ENCODE measurements at regions not wholly inside any gene's neighbourhood (a gene's known extent, or its start where the extent isn't known, plus 50 kb on each side); places are given as distances from the start of the nearest gene placed in this dataset.

DNA sequence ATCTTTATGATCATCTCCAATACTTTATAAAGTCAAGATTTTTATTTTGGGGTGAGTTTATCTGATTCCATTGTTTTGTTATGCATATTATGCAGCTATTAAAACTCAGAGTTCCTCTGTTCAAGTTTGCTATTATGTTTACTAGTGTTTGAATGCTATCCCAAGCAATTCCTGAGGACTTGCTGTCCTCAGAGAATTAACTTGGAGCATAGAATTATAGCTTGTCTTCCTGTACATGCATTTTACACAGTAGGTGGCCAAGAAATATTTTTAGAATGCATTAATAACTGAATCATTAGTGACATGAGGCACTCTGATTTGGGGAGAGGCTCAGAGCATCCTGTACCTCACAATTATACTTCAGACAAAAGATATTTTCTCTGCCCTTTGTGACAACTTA, 195.6 kb upstream of the MIR17HG start:
- H3K4me1 ChIP-seq (ENCODE audit: insufficient read depth), result no peaks in the 10 kb centered on the region

DNA sequence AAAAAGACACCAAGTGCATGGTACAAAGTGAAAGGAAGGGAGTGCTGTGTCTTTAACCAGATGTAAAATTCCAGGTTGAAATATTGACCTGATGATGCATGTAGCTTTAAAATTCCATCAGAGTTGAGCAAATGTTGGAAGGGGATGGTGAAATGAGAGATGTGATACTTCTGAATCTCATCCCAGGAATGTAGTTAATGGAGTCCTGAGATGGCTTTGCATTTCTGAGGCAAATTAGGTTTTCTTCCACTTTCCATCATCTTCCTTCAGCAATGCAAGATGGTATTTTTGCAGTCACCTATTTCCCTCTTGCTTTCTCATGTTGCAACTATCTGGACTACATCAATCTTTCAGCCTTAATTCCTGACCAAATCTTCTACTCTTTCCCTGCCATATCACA, 194.1 kb upstream of the MIR17HG start:
- Histone ChIP-seq H3K27ac (ENCODE audit: low read depth) (no peak overlapping the region), H3K4me3 (ENCODE audit: low read depth, low read length) (no peak overlapping the region), H3K36me3 (ENCODE audit: insufficient read depth) (no peaks in the 10 kb centered on the region), H3K4me1 (ENCODE audit: insufficient read depth) (no peaks in the 10 kb centered on the region)
- no peak for DNase-seq (ENCODE audit: extremely low spot score)

More for the DNA sequence above, 195.6 kb upstream of the MIR17HG start:
- no peak overlapping the region for H3K4me3 ChIP-seq (ENCODE audit: low read depth, low read length)
- no peaks in the 10 kb centered on the region for H3K36me3 ChIP-seq (ENCODE audit: insufficient read depth)
- no peak for DNase-seq (ENCODE audit: extremely low spot score)
- no peak overlapping the region for H3K27ac ChIP-seq (ENCODE audit: low read depth)

DNA sequence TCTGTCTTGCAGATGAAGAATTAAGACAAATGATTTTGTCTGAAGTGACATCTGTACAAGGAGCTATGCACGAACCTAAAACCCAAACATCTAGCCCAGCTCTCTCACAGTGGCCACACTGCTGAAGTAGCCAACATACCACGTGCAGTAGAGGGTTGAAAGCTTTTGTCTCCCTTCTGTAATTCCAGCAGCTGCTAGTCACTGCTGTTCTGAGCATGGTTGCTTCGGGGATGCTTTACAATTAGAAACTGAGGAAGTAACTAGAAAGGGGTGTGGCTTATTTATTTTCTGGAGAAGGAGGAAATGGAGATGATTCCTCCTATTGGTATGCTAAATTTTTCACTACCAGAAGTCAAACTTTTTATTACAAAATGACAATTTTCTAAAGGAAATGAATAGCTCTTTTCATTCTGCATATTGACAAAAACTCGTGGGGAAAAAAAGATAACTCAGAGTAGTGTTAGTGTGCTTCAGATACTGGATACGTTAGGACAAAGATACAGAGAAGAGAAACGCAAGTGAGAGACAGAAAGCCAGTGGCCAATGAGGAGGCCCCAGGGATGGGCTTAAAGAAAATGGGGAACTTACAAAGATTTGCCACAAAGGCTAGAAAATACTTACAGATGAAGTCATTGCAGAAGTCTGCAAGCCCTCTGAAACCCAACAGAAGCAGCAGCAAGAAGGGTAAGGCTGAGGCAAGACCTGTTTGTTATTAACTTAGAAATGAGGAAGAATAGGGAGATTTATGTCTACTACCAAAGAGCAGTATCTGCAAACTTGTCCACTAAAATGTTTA, 192.7 kb upstream of the MIR17HG start:
- H3K4me3 ChIP-seq (ENCODE audit: low read depth, low read length), result no peak overlapping the region
- H3K36me3 ChIP-seq (ENCODE audit: insufficient read depth), result no peaks in the 10 kb centered on the region
- H3K4me1 ChIP-seq (ENCODE audit: insufficient read depth), result no peaks in the 10 kb centered on the region
- H3K27ac ChIP-seq (ENCODE audit: low read depth), result no peak overlapping the region
- DNase-seq (ENCODE audit: extremely low spot score), result no peak
- whole genome bisulfite sequencing, result 60% methylated on average over 6 of the region's 6 CpGs

DNA sequence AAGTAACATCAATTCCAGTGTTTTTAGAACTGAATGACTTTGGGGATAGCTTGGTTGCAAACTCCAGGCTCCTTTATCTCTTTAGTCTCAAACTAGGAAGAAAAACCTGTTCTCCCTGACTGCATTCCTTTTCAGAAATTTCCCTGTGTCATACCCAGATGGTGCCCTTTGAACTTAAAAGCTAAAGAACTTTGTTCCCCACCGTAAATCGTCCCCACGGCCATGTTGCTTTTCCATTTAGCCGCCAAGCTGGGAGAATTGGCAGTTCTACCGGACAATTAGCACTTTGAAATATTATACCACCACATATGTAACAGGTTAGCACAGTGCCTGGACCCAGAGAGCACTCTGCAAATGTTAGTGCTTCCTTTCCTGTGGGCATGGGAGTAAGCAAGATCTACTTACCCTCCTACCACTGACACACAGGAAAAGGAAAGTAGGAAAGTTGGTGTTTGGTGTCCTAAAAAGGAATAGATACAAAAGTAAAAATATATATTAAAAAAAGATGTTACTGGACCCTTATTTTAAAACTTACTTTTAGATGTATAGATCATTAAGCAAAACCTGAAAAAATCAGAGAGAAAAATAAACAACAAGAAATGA, 191.9 kb upstream of the MIR17HG start:
- Histone ChIP-seq H3K36me3 (ENCODE audit: insufficient read depth) (no peaks in the 10 kb centered on the region), H3K4me3 (ENCODE audit: low read depth, low read length) (no peak overlapping the region), H3K27ac (ENCODE audit: low read depth) (no peak overlapping the region), H3K4me1 (ENCODE audit: insufficient read depth) (no peaks in the 10 kb centered on the region)
- DNase-seq (ENCODE audit: extremely low spot score), result no peak
- 64% methylated on average over 5 of the region's 5 CpGs for WGBS

DNA sequence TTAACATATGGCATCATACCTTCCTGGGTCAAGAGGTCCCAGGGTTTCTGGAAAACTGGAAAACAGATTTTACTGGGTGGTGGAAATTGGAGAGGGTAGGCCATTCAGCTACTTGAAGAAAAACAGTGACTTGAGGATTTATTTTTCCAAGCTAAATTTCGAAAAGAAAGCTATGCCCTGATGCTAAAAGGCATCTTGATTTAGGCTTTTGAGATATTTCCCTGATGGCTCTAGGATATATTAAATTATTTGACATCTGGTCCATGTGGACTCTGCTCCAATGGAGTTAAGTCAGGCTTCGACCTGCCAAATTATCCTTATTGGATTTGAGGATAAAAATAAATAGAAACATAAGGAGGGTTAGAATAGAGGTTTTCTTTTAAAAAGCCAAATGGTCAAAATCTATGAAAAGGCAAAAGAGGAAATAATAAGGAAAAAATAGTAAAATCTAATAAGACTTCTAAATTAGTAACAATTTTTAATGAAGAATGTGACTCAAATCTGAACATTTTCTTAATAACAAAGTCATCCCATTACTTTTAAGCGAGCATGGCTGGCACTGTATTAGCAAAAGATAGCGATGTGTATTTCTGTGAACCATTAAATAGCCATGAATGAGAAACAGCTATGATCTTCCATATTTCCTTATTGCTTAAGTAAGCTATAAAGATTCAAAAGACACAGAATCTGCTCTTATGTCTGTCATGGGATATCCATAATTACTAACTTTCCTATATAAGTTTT, 190.0 kb upstream of the MIR17HG start:
- WGBS, result 84% methylated on average over 4 of the region's 4 CpGs
- no peaks in the 10 kb centered on the region for H3K4me1 ChIP-seq (ENCODE audit: insufficient read depth)
- H3K27ac ChIP-seq (ENCODE audit: low read depth), result no peak overlapping the region
- no peak overlapping the region for H3K4me3 ChIP-seq (ENCODE audit: low read depth, low read length)
- no peak for DNase-seq (ENCODE audit: extremely low spot score)
- H3K36me3 ChIP-seq (ENCODE audit: insufficient read depth), result no peaks in the 10 kb centered on the region

DNA sequence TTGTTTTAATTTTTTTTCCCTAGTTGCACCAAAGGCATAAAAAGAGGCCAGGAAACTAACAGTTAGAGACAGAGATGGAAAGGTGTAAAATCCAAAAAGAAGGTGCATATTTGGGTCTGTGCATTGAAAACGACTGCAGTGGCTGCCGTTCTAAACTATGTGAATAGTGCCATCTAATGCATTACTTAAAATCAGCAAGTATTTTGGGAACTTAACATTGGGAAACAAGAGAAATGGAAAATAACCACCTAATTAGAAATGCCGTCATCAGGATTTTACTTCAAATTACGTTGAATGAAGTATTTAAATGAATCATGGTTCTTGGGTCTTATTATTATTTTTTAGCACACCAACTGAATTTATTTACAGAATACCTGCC, 189.5 kb upstream of the MIR17HG start:
- DNase-seq (ENCODE audit: extremely low spot score), result no peak
- WGBS, result 32% methylated on average over 4 of the region's 4 CpGs
- H3K4me1 ChIP-seq (ENCODE audit: insufficient read depth), result no peaks in the 10 kb centered on the region
- no peaks in the 10 kb centered on the region for H3K36me3 ChIP-seq (ENCODE audit: insufficient read depth)
- H3K4me3 ChIP-seq (ENCODE audit: low read depth, low read length), result no peak overlapping the region
- H3K27ac ChIP-seq (ENCODE audit: low read depth), result no peak overlapping the region

DNA sequence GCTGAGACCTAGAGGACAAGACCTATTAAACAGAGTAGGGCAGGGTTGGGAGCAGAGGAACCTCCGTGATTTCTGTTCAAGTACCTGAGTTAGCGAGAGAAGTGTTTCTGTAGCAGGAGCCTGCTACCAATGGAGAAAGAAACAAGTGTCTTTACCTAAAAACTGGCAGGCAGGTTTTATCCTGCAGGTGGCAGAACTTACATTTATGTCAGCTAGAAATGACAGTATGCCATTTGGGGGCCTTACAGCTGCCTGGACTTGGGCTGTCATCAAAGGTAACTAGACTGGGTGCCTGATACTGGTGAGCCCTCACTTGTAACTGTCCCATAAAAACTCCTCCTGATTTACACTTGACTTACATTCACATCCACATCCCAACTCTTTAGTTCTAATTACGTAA, 185.3 kb upstream of the MIR17HG start:
- no peak overlapping the region for H3K4me3 ChIP-seq (ENCODE audit: low read depth, low read length)
- H3K36me3 ChIP-seq (ENCODE audit: insufficient read depth), result no peaks in the 10 kb centered on the region
- no peak overlapping the region for H3K27ac ChIP-seq (ENCODE audit: low read depth)
- WGBS, result 83% methylated on average over 3 of the region's 3 CpGs
- DNase-seq (ENCODE audit: extremely low spot score), result no peak
- no peaks in the 10 kb centered on the region for H3K4me1 ChIP-seq (ENCODE audit: insufficient read depth)

DNA sequence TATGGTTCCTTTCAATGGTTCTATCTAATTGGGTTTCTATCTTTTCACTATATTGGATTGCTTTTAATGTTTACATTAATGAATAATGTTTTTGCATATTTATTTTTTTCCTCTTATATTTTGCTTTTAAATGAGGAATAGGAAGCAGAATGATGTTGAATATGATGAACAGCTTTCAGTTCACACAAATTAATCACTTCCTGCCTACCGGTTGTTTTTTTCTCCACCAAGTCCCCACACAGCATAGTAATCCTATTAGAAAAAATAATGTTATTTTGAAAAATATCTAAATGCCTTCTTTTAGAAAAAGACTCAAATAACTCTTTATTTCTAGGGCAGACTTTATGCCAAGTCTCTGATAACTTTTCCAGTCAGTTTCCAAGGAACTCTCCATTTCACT, 184.9 kb upstream of the MIR17HG start:
- no peaks in the 10 kb centered on the region for H3K4me1 ChIP-seq (ENCODE audit: insufficient read depth)
- H3K36me3 ChIP-seq (ENCODE audit: insufficient read depth), result no peaks in the 10 kb centered on the region
- no peak overlapping the region for H3K4me3 ChIP-seq (ENCODE audit: low read depth, low read length)
- no peak for DNase-seq (ENCODE audit: extremely low spot score)
- H3K27ac ChIP-seq (ENCODE audit: low read depth), result no peak overlapping the region
- WGBS, result 68% methylated on average over 1 of the region's 1 CpG

DNA sequence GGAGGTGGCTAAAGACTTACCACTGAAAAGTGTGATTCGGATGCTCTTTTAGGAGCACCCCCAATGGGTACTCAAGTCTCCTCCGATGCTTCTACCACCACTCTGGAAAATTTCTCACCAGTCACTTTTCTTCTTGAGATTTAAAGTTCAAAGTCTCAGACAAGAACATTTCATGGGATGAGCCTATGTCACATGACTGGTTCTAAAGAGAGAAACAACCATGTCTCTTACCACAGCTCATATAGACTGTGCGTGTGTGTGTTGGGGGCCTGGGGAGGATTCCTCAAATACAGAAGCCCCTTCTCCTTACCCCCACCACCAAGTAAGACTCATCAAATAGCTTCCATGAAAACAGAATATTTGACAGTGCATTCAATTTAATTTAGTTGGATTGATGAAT, 181.7 kb upstream of the MIR17HG start:
- H3K27ac ChIP-seq (ENCODE audit: low read depth), result no peak overlapping the region
- WGBS, result 79% methylated on average over 3 of the region's 3 CpGs
- H3K4me3 ChIP-seq (ENCODE audit: low read depth, low read length), result no peak overlapping the region
- no peak for DNase-seq (ENCODE audit: extremely low spot score)
- H3K4me1 ChIP-seq (ENCODE audit: insufficient read depth), result no peaks in the 10 kb centered on the region
- no peaks in the 10 kb centered on the region for H3K36me3 ChIP-seq (ENCODE audit: insufficient read depth)

DNA sequence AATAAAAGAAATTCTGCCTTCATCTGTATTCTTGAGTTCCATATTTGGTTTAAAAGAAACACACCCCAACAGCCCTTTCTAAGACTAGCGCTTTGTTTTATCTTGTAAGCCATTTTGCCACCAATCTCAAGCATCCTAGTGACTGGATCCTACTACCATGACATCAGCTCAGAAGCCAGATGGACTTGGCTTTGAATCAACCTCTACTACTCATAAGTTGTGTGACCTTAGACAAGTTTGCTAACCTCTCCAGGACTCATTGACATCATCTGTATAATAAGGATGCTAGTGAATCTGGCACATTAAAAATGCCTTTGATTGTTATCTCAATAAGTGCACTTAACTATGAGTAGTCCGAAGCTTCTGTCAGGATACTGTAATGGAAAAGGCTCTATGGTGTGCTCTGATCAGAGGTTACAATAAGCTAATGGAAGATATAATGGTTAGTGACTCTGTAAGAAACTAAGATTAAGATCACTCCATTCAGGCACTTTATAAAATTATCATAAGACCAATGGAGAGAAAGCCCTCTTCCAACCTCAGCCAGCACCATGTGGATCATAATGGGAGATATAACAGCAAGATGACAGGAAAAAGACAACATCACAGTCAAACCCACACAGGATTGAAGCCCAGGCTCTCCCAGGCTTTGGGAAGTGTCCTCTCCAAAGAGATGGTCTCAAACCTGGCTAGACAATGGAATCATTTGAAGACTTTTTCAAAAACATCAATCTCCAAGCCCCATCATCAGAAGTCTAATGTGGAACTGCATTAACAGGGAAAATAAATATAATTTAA, 180.6 kb upstream of the MIR17HG start:
- H3K27ac ChIP-seq (ENCODE audit: low read depth), result no peak overlapping the region
- no peaks in the 10 kb centered on the region for H3K4me1 ChIP-seq (ENCODE audit: insufficient read depth)
- H3K36me3 ChIP-seq (ENCODE audit: insufficient read depth), result no peaks in the 10 kb centered on the region
- H3K4me3 ChIP-seq (ENCODE audit: low read depth, low read length), result no peak overlapping the region
- DNase-seq (ENCODE audit: extremely low spot score), result no peak
- 36% methylated on average over 2 of the region's 2 CpGs for WGBS

DNA sequence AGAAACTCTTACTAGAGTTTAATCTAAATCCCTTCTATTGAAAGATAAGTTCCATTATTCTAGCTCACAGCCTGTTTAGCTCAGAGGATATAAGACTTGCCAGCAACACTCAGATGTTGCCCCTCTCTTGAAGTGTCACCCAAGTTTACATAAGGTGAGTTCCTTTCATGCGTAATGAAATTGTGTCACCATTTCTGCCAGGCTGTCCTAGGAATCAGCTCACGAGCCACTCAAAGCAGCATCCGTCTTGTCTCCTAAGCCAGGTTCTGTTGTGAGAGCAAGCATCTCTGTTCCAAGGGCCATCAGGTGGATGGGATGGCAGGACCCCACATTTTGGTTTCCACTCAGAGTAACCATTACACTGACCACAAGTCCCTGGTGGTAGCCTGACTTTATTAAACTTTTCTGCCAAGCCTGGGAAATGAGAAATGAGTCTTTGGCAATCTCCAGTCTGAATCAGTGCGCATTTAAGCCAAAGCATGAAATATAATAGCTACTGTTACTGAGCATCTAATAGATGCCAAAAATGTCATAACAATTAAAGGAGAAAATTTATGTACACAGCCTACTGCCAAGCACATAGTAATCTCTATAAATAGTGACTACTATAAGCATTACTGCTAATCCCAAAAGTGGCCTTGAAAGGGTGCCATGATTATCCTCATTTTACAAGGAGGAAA, 179.6 kb upstream of the MIR17HG start:
- H3K4me1 ChIP-seq (ENCODE audit: insufficient read depth), result no peaks in the 10 kb centered on the region
- no peak overlapping the region for H3K27ac ChIP-seq (ENCODE audit: low read depth)
- no peak for DNase-seq (ENCODE audit: extremely low spot score)
- no peaks in the 10 kb centered on the region for H3K36me3 ChIP-seq (ENCODE audit: insufficient read depth)
- no peak overlapping the region for H3K4me3 ChIP-seq (ENCODE audit: low read depth, low read length)
- 58% methylated on average over 4 of the region's 4 CpGs for WGBS

DNA sequence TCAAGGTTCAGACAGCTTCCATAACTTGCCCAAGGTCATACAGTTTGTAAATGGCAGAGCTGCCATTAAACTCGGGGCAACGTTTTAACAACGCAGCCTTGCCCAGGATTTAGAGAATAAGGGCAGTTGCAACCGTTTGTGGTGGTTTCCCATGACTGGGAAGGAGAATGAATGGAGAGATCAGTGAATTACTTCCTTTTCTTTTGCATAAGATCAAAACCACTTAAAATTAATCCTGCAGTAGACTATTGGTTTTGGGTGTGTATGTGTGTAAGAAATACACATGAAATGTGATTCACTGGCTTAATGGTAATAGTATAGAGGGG, 179.1 kb upstream of the MIR17HG start:
- Histone ChIP-seq H3K36me3 (ENCODE audit: insufficient read depth) (no peaks in the 10 kb centered on the region), H3K4me3 (ENCODE audit: low read depth, low read length) (no peak overlapping the region), H3K4me1 (ENCODE audit: insufficient read depth) (no peaks in the 10 kb centered on the region), H3K27ac (ENCODE audit: low read depth) (no peak overlapping the region)
- WGBS, result 19% methylated on average over 4 of the region's 4 CpGs
- no peak for DNase-seq (ENCODE audit: extremely low spot score)

DNA sequence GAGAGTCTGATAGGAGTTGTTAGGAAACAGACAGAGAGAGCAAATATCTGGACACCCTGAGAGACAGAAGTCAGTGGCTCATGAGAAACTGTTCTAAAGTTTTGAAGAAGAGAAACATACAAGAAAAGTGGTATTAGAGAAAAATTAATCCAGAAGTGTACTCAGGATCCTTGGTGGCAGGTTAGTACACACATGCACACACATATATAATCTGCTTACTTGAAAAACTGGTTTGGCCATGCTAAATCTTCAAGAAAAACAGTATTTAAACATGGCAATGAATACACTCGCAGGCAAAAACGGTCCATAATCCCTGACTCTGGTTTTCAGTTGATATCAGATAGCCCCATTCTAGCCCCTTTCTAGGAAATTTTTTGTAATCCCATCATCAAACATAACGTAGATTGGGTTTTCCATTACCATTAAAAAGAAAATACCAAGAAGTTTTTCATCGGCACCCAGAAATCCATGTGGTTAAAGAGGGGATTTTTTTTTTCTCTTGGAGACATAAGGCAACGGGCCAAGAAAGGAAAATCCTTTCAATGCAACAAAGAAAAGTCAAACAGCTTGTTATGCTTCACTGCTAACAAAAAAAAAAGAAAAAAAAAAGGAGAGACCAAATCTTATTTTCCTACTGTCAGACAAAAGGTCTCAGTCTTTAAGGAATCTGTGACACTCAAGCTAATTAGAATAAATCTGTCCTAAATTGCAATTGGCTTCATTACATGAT, 178.0 kb upstream of the MIR17HG start:
- WGBS, result 50% methylated on average over 5 of the region's 5 CpGs
- no peak overlapping the region for H3K4me3 ChIP-seq (ENCODE audit: low read depth, low read length)
- no peak overlapping the region for H3K27ac ChIP-seq (ENCODE audit: low read depth)
- no peaks in the 10 kb centered on the region for H3K4me1 ChIP-seq (ENCODE audit: insufficient read depth)
- H3K36me3 ChIP-seq (ENCODE audit: insufficient read depth), result no peaks in the 10 kb centered on the region
- no peak for DNase-seq (ENCODE audit: extremely low spot score)

Measured in urinary bladder (tissue), 3 donors.